NOMO-1 treated with DMSO at 0.1 percent for 48 hours (cell line): ENCODE measurements at regions not wholly inside any gene's neighbourhood (a gene's known extent, or its start where the extent isn't known, plus 50 kb on each side); places are given as distances from the start of the nearest gene placed in this dataset.
"Not testable (repeated sequence)": the region's sequence is repeated elsewhere in the genome, so short reads cannot be mapped to it uniquely, and the experiment has no call there.

ENCODE experiments used
- DNase-seq: peaks from one replicate; lab custom pipeline; 2025; ENCODE audit not compliant: unreplicated experiment; lab: John Stamatoyannopoulos, UW

DNA sequence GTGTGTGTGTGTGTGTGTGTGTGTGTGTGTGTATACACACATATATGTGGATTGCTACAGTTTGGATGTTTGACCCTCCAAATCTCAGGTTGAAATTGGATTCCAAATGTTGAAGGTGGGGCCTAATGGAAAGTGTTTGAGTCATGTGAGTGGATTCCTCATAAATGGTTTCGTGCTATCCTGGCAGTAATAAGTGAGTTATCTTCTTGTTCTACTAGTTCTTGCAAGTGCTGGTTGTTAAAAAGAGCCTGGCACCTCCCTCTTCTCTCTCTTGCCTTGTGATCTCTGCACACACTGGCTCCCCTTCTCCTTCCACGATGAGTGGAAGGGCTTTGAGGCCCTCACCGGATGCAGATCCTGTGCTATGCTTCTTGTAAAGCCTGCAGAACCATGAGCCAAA is 344.1 kb downstream of the SH2D1A start:
- DNase-seq: no peak

GRCh38 chrX:124699876-124700275 is 353.5 kb downstream of the SH2D1A start:
- no peak for DNase-seq

GRCh38 chrX:124717537-124717936 is 371.2 kb downstream of the SH2D1A start:
- DNase-seq: no peak

DNA sequence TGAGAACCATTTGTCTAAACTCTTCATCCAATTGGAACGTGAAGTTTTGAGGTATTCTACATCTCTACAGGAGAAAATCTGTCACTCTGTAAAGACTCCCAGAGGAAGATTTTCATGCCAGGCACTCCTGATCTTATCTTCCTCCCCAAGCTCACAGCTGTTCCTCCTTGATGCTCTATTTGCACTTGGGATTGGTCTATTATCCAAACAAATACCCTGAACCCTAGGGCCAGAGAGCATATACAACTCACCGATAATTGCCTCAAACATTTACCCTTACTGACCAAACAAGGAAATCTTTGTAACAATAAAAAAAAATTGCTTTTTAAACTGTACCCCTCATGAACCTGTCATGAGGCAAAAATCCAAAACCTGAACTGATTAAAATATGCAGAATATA is 372.7 kb downstream of the SH2D1A start:
- no peak for DNase-seq

DNA sequence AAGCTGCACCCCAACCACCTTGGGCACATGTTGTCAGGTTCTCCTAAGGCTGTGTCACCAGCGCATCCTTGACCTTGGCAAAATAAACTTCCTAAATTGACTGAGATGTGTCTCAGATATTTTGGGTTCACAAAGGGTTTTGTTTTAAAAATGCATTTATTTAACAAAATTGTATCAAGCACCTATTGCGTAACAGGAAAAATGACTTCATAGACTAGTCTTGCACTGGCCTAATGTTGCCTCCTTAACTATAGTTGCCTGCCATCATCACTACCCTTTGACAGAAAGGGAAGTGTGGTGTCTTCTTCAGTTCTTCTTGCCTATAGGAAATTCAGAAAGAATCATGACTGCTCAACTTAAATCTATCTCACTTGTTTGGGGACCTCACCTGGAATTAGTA is 374.2 kb downstream of the SH2D1A start:
- DNase-seq: peak; percentile 1

GRCh38 chrX:124725502-124725901 is 379.1 kb downstream of the SH2D1A start:
- no peak for DNase-seq

GRCh38 chrX:124726292-124726691 is 379.9 kb downstream of the SH2D1A start:
- no peak for DNase-seq

DNA sequence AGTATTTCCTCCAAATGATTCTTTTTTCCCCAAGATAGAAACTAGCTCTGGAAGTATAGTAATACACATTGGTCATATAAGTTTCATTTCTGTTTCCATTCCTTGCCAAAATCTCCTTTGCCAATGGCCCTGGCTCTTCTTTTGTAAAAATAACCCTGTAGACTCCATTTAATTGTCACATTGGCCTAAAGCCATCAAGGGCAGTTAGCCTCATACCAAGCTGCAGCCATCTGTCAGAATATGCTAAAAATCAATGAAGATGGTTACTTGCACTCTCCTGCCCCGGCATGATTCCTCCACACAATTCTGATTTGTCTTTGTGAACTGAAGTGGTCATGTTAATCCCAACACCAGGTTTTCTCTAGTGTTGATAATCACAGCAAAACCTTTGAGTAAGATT is 380.5 kb downstream of the SH2D1A start:
- DNase-seq: no peak

GRCh38 chrX:124736553-124737270 is 390.3 kb downstream of the SH2D1A start:
- DNase-seq: no peak

GRCh38 chrX:124737771-124738170 is 391.4 kb downstream of the SH2D1A start:
- DNase-seq: no peak

- DNase-seq: no peak
These were observed 400.9 kb downstream of the SH2D1A start for GRCh38 chrX:124747295-124747694.

- no peak for DNase-seq
These were observed 418.0 kb downstream of the SH2D1A start for GRCh38 chrX:124764354-124764753.

- no peak for DNase-seq
These were observed 422.8 kb downstream of the SH2D1A start for GRCh38 chrX:124769166-124769565.

DNA sequence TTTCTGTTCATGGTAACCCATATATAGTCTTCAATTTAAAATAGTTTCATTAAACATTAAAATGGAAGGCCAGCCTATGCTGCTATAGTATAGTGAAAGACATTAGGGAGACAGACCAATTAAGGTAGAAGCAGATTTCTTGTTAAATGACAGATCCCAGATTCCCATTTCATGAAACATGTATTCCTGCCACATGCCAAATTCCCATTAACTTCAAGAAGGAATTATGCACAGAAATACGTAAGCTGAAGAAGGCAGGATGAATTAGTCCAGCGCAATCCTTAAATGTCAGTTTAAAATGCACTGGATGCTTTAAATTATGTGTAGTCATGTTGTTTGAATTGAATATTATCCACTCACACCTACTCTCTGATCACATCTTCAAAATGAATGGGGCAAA is 424.9 kb downstream of the SH2D1A start:
- no peak for DNase-seq

DNA sequence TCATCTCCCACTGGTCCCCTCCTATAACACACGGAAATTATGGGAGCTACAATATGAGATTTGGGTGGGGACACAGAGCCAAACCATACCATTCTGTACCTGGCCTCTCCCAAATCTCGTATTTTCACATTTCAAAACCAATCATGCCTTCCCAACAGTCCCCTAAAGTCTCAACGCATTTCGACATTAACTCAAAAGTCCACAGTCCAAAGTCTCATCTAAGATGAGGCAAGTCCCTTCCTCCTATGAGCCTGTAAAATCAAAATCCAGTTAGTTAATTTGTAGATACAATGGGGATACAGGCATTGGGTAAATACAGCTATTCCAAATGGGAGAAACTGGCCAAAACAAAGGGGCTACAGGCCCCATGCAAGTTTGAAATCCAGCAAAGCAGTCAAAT is 441.9 kb downstream of the SH2D1A start:
- not testable (repeated sequence) for DNase-seq

DNA sequence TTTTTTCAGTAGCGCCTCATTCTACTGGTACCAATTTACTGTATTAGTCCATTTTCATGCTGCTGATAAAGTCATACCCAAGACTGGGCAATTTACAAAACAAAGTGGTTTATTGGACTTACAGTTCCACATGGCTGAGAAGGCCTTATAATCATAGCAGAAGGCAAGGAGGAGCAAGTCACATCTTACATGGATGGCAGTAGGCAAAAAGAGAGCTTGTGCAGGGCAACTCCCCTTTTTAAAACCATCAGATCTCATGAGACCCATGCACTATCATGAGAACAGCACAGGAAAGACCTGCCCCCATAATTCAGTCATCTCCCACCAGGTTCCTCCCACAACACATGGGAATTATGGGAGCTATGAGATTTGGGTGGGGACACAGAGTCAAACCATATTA is 443.5 kb downstream of the SH2D1A start:
- not testable (repeated sequence) for DNase-seq

- no peak for DNase-seq
These were observed 445.2 kb downstream of the SH2D1A start for GRCh38 chrX:124791492-124792095.

GRCh38 chrX:124796989-124797388 is 450.6 kb downstream of the SH2D1A start:
- no peak for DNase-seq

DNA sequence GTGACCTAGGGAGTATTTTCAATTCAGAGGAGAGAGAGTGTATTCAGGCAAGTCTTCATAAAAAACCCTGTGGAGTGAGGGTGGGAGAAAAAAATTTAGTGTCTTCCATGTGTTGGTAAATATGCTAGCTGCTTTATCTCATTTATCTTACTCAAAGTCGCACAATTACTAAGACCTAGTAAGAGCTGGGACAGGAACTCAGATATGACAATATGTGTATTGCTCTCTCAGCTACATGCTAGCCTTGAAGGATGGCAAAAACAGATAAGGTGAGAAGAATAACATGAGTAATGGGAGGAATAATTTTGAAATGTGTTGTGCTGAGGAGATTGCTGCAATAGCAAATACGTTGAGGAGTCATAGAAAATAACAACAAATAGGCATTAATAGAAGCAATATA is 458.6 kb downstream of the SH2D1A start:
- DNase-seq: no peak

DNA sequence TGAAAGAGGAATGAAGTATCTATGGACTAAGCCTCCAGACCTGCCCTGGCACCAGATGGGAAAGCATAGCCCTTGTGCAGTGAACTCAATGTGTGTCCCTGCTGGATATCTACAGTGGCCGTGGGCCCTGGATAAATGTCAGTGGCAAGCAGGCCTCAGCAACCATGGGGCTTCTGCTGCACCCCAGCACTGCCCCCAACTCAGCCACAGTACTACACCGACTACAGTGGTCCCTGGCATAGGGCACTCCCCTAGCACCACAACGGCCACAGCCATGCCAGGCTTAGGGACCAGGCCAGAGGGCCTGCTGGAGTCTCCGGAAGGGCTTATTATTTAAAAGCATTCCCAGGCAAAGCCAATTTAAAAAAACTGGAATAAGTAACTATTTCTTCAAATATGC is 459.1 kb downstream of the SH2D1A start:
- no peak for DNase-seq

- DNase-seq: no peak
These were observed 467.7 kb downstream of the SH2D1A start for GRCh38 chrX:124814106-124814505.

DNA sequence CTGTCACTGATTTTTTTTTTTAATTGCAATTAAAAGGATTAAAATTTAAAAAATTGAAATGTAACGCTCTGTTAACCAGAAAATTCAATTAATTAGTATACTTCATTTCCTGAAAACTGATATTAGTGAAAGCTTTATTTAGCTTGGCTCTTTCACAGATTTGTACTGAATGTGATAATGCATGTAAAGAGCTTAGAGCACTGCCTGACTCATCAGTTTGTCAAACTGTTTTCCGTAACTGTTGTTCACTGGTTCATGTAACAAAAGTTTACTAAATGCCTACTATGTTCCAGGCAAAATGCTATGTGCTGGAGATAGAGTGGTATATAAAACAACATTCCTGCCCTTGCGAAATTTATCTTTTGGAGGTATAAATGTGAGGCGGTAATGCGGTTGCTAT is 471.7 kb downstream of the SH2D1A start:
- no peak for DNase-seq

DNA sequence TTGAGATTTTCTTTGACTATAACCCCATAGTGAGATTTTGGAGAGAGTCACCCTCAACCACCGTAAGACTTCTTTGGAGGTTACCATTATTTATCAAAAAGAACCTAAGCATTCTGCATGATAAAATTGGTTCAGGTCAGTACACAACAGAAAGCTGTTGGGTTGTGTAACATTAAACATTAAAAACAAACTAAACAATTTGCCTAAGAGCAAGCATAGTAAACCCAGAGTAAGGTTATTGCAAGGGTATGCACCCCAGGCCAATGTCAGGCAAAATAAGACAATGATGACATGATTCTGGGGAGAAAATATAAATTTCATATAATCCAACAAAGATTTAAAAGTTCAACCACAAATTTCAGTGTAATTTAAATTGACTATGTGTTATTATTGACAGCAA is 472.4 kb downstream of the SH2D1A start:
- DNase-seq: no peak
